ENCODE measurements at regions not wholly inside any gene's neighbourhood (a gene's known extent, or its start where the extent isn't known, plus 50 kb on each side); places are given as distances from the start of the nearest gene placed in this dataset.

DNA sequence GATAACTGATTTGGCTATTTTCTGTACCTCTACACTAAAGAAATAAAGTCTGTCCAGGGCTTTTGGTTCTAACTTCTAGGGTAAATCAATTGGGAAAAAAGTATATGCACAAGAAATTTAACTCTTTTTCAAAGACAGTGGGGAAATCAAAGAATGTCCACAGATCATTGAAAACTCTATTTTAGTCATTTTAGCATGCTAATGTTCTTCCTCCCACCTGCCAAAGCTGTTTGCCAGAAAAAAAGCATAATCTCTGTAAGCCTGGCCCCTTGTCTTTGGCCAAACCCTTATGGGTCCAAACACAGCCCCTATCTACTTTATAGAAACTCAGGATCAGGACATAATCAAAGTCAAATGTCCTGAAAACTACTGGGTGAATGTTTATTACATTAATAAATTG lies 302.2 kb upstream of the ESRRG start:
- no peak for TF ChIP-seq POLR2AphosphoS5 (IDR thresholded peaks at IDR 0.05; ENCODE audit: low read depth, low read length)
- TF ChIP-seq TAF1 (IDR thresholded peaks at IDR 0.05; ENCODE audit: borderline replicate concordance, insufficient read depth, low read length), result no peak
- TF ChIP-seq, protein P1, sequence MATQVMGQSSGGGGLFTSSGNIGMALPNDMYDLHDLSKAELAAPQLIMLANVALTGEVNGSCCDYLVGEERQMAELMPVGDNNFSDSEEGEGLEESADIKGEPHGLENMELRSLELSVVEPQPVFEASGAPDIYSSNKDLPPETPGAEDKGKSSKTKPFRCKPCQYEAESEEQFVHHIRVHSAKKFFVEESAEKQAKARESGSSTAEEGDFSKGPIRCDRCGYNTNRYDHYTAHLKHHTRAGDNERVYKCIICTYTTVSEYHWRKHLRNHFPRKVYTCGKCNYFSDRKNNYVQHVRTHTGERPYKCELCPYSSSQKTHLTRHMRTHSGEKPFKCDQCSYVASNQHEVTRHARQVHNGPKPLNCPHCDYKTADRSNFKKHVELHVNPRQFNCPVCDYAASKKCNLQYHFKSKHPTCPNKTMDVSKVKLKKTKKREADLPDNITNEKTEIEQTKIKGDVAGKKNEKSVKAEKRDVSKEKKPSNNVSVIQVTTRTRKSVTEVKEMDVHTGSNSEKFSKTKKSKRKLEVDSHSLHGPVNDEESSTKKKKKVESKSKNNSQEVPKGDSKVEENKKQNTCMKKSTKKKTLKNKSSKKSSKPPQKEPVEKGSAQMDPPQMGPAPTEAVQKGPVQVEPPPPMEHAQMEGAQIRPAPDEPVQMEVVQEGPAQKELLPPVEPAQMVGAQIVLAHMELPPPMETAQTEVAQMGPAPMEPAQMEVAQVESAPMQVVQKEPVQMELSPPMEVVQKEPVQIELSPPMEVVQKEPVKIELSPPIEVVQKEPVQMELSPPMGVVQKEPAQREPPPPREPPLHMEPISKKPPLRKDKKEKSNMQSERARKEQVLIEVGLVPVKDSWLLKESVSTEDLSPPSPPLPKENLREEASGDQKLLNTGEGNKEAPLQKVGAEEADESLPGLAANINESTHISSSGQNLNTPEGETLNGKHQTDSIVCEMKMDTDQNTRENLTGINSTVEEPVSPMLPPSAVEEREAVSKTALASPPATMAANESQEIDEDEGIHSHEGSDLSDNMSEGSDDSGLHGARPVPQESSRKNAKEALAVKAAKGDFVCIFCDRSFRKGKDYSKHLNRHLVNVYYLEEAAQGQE (IDR thresholded peaks at IDR 0.05; ENCODE audit: insufficient read depth in 1 of 2, low read depth in 2 of 2, low read length in 2 of 2), result no peak
- TF ChIP-seq FOXP2 (optimal IDR thresholded peaks at IDR 0.05; ENCODE audit: borderline replicate concordance, extremely low read depth, extremely low read length, insufficient read depth), result no peak

All from PFSK-1 (cell line).